Astrocyte of the spinal cord (primary cell): ENCODE measurements at regions not wholly inside any gene's neighbourhood (a gene's known extent, or its start where the extent isn't known, plus 50 kb on each side); places are given as distances from the start of the nearest gene placed in this dataset.

Experiments
- DNase-seq: peaks from one replicate; pipeline ENCODE4 v3.0.0; 2011; ENCODE audit warnings: low read depth, low spot score
- H3K4me3 ChIP-seq: 2 replicates; pipeline ENCODE4 v1.5.1; 2011; ENCODE audit warnings: low read depth, mild to moderate bottlenecking, low read length, moderate library complexity
- in situ Hi-C: cut with HindIII; loops from 2 replicates; pipeline ENCODE4 v1.10.0; 2017; ENCODE audit warnings: low sequenced_read_pairs
- TF ChIP-seq, protein P1 (sequence below): IDR thresholded peaks from 2 replicates; pipeline ENCODE4 v1.5.1; 2012; ENCODE audit warnings: low read depth, mild to moderate bottlenecking, low read length, inconsistent platforms

DNA sequence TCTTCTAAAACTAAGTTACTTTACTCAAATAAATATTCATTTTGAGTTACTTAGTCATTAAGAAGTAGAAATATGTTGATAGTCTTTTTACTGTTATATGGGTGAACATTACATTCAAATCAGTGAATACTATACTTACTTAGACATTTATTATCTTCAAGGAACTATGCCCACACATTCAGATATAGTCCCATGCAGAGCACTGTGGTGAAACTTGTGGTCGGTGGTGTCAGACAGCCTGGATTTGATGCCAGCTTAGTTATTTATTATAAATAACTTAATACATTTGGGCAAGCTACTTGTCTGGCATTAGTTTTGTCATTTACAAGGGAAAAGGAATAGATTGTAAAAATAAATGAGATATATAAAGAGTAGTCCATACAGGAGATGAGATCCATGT, 149.5 kb downstream of the RAP2B start:
- TF ChIP-seq, protein P1, sequence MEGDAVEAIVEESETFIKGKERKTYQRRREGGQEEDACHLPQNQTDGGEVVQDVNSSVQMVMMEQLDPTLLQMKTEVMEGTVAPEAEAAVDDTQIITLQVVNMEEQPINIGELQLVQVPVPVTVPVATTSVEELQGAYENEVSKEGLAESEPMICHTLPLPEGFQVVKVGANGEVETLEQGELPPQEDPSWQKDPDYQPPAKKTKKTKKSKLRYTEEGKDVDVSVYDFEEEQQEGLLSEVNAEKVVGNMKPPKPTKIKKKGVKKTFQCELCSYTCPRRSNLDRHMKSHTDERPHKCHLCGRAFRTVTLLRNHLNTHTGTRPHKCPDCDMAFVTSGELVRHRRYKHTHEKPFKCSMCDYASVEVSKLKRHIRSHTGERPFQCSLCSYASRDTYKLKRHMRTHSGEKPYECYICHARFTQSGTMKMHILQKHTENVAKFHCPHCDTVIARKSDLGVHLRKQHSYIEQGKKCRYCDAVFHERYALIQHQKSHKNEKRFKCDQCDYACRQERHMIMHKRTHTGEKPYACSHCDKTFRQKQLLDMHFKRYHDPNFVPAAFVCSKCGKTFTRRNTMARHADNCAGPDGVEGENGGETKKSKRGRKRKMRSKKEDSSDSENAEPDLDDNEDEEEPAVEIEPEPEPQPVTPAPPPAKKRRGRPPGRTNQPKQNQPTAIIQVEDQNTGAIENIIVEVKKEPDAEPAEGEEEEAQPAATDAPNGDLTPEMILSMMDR, result no peak
- peak; percentile 43 for DNase-seq
- in situ Hi-C loops, result no loop called here
- no peak overlapping the region for H3K4me3 ChIP-seq

DNA sequence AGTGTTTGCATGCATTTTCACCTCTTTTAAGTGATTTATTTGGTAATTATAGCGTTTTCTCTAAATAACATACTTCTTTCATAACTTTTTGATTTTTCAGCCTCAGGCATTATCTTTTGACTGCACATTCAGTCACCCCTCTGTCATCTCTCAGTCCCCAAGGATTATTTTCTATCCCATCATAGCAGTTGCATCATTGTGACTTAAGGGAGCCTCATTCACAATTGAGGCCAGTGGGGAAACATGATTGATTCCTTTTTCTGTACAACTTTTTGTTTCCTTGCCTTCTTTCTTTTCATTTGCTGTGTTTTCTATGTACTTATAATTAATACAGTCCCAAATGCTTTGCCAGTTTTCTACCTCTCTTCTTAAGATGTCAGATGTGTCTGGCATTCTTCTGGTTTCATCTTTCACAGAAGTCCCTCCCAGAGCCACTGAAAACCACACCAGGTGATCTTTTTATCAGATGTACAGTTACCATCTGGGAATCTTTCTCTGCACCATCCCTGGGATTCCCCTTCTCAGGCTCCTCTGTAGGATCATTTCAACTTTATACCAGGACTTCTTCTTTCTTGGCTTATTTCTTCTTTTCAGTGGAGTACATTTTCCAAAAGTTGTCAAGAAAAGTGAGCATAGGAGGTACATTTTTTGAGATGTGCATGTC, 151.4 kb downstream of the RAP2B start:
- TF ChIP-seq, protein P1, result no peak
- in situ Hi-C loops, result no loop called here
- no peak overlapping the region for H3K4me3 ChIP-seq
- peak; percentile 34 for DNase-seq

- TF ChIP-seq, protein P1, result no peak
- DNase-seq, result no peak
- in situ Hi-C loops, result no loop called here
- no peak overlapping the region for H3K4me3 ChIP-seq
These were observed 152.0 kb downstream of the RAP2B start for GRCh38 chr3:153314038-153314437.

GRCh38 chr3:153315781-153316180, 153.8 kb downstream of the RAP2B start:
- DNase-seq, result peak; percentile 46
- TF ChIP-seq, protein P1, result no peak
- in situ Hi-C loops, result no loop called here

DNA sequence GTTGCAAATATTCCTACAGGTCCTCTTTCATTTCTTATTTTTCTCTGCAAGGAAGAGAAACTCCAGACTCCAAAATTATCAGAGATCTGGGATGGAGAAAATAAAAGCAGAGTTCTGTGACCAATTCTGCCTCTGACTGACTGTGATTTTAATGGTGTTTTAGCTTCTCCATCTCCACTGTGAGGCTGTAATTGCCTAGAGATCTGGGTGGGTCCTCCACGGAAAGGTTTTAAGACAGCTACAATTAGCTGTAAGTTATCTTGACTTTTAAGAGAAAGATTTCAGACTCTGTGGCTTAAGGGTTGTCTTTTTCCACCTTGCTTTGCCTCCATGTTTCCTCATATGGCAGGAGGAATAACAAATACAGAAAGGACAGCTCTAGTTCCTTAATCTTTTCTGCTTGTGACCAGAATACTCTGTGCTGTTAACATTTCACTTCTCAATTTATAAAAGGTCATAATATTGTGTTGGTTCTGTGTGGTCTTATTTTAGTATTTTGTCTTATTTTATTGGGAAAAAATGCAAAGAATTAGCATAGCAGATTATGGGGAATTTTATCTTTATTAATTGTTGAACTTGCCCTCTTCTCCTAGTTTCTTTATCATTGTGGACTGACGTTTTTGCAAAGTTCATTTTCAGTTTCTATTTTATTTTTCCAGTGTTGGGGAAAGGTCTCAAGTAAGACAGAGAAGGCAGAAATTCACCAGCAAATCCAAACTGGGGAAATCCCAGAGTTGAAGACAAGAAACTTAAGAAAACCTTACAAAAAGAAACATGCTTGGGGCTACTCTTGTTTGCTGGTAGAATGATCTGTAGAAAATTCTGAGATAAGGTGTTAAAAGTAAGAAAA, 157.9 kb downstream of the RAP2B start:
- no peak overlapping the region for H3K4me3 ChIP-seq
- TF ChIP-seq, protein P1, result no peak
- in situ Hi-C loops, result no loop called here
- no peak for DNase-seq

More at GRCh38 chr3:153315781-153316180, 153.8 kb downstream of the RAP2B start:
- H3K4me3 ChIP-seq, result no peak overlapping the region

- H3K4me3 ChIP-seq, result no peak overlapping the region
- no peak for DNase-seq
- in situ Hi-C loops, result no loop called here
- TF ChIP-seq, protein P1, result no peak
These were observed 158.6 kb downstream of the RAP2B start for GRCh38 chr3:153320585-153321128.
